H9 (cell line): ENCODE measurements at regions not wholly inside any gene's neighbourhood (a gene's known extent, or its start where the extent isn't known, plus 50 kb on each side); places are given as distances from the start of the nearest gene placed in this dataset.
A peak's percentile ranks its signal among the peaks of the same experiment; 100 is the strongest.

Experiments
- DNase-seq: peaks from one replicate; pipeline ENCODE4 v3.0.0-alpha.2; 2017
- H2AFZ ChIP-seq: one replicate; pipeline ENCODE4 v1.6.1; 2013; ENCODE audit warnings: mild to moderate bottlenecking, low read length, control low read depth, moderate library complexity
- H2AK5ac ChIP-seq: 2 replicates; pipeline ENCODE4 v1.6.1; 2013; ENCODE audit warnings: low read length, control low read depth, mixed read lengths; ENCODE audit not compliant: insufficient read length
- H2BK120ac ChIP-seq: one replicate; pipeline ENCODE4 v1.6.1; 2013; ENCODE audit warnings: low read depth, mild to moderate bottlenecking, low read length, control low read depth, inconsistent platforms; ENCODE audit not compliant: poor library complexity, severe bottlenecking
- H2BK12ac ChIP-seq: 2 replicates; pipeline ENCODE4 v1.6.1; 2013; ENCODE audit warnings: low read length, control low read depth, mixed read lengths, low read depth; ENCODE audit not compliant: insufficient read length
- H2BK15ac ChIP-seq: 2 replicates; pipeline ENCODE4 v1.6.1; 2013; ENCODE audit warnings: low read depth, low read length, control low read depth
- H2BK20ac ChIP-seq: one replicate; pipeline ENCODE4 v1.6.1; 2013; ENCODE audit warnings: low read depth, mild to moderate bottlenecking, low read length, control low read depth, inconsistent platforms; ENCODE audit not compliant: poor library complexity, severe bottlenecking
- H2BK5ac ChIP-seq: 2 replicates; pipeline ENCODE4 v1.6.1; 2013; ENCODE audit warnings: low read length, control low read depth, mixed read lengths; ENCODE audit not compliant: insufficient read length
- H3K14ac ChIP-seq: 2 replicates; pipeline ENCODE4 v1.6.1; 2013; ENCODE audit warnings: low read length, control low read depth; ENCODE audit not compliant: insufficient read depth
- H3K18ac ChIP-seq: 2 replicates; pipeline ENCODE4 v1.6.1; 2013; ENCODE audit warnings: low read depth, mild to moderate bottlenecking, mixed read lengths, low read length, control low read depth; ENCODE audit not compliant: insufficient read length
- H3K23ac ChIP-seq: 2 replicates; pipeline ENCODE4 v1.6.1; 2013; ENCODE audit warnings: low read length, control low read depth, mixed read lengths, low read depth; ENCODE audit not compliant: insufficient read length
- H3K23me2 ChIP-seq: 2 replicates; pipeline ENCODE4 v1.6.1; 2013; ENCODE audit warnings: low read depth, mild to moderate bottlenecking, mixed read lengths, low read length, control low read depth; ENCODE audit not compliant: insufficient read length, poor library complexity, severe bottlenecking
- H3K27ac ChIP-seq: 2 replicates; pipeline ENCODE4 v1.5.1; 2013; ENCODE audit warnings: low read length, control low read depth, mixed read lengths, low read depth; ENCODE audit not compliant: insufficient read length
- H3K27me3 ChIP-seq: 2 replicates; pipeline ENCODE4 v1.6.1; 2013; ENCODE audit warnings: low read length, control low read depth, inconsistent platforms; ENCODE audit not compliant: insufficient read depth
- H3K4ac ChIP-seq: 2 replicates; pipeline ENCODE4 v1.6.1; 2013; ENCODE audit warnings: low read depth, mild to moderate bottlenecking, control low read depth, inconsistent platforms, low read length, moderate library complexity
- H3K4me1 ChIP-seq: 2 replicates; pipeline ENCODE4 v1.6.1; 2013; ENCODE audit warnings: low read length, control low read depth, inconsistent platforms; ENCODE audit not compliant: insufficient read depth
- H3K4me2 ChIP-seq: 2 replicates; pipeline ENCODE4 v1.6.1; 2013; ENCODE audit warnings: low read length, control low read depth, mixed read lengths; ENCODE audit not compliant: insufficient read length, insufficient read depth
- H3K56ac ChIP-seq: 2 replicates; pipeline ENCODE4 v1.6.1; 2013; ENCODE audit warnings: low read depth, mild to moderate bottlenecking, mixed read lengths, low read length, control low read depth; ENCODE audit not compliant: insufficient read length
- H3K79me1 ChIP-seq: 2 replicates; pipeline ENCODE4 v1.6.1; 2013; ENCODE audit warnings: low read depth, mild to moderate bottlenecking, moderate library complexity, low read length, control low read depth, inconsistent platforms; ENCODE audit not compliant: insufficient read depth, poor library complexity, severe bottlenecking
- H3K79me2 ChIP-seq: 2 replicates; pipeline ENCODE4 v1.6.1; 2013; ENCODE audit warnings: low read length, control low read depth, inconsistent platforms; ENCODE audit not compliant: insufficient read depth
- H3K9ac ChIP-seq: 2 replicates; pipeline ENCODE4 v1.6.1; 2013; ENCODE audit warnings: low read length, control low read depth, mixed read lengths; ENCODE audit not compliant: insufficient read length; ENCODE audit errors: extremely low read depth
- H3K9me3 ChIP-seq: one replicate; pipeline ENCODE4 v1.6.1; 2013; ENCODE audit warnings: low read depth, low read length, inconsistent platforms; ENCODE audit not compliant: control insufficient read depth
- H3T11ph ChIP-seq: one replicate; pipeline ENCODE4 v1.6.1; 2013; ENCODE audit warnings: mild to moderate bottlenecking, low read length, control low read depth, inconsistent platforms
- H4K20me1 ChIP-seq: one replicate; pipeline ENCODE4 v1.6.1; 2013; ENCODE audit not compliant: control insufficient read depth, insufficient read length, insufficient read depth
- H4K5ac ChIP-seq: 2 replicates; pipeline ENCODE4 v1.6.1; 2013; ENCODE audit warnings: low read depth, mild to moderate bottlenecking, mixed read lengths, low read length, control low read depth; ENCODE audit not compliant: insufficient read length
- H4K8ac ChIP-seq: replicated peaks from 2 replicates; pipeline ENCODE4 v1.6.1; 2013; ENCODE audit warnings: low read length, control low read depth, mixed read lengths, low read depth; ENCODE audit not compliant: insufficient read length
- H4K91ac ChIP-seq: 2 replicates; pipeline ENCODE4 v1.6.1; 2013; ENCODE audit warnings: low read depth, mild to moderate bottlenecking, moderate library complexity, mixed read lengths, low read length, control low read depth; ENCODE audit not compliant: insufficient read length
- H3K27ac Mint-ChIP-seq, 3 experiments: 2 replicates in 2 of 3; 3 replicates in 1 of 3; pipeline ENCODE4 v1.8.0; 2020 to 2021; ENCODE audit warnings: mixed read lengths in 3 of 3, mild to moderate bottlenecking in 1 of 3, moderate library complexity in 1 of 3
- H3K27me3 Mint-ChIP-seq: 2 replicates; pipeline ENCODE4 v1.8.0; 2021; ENCODE audit warnings: low read depth, mild to moderate bottlenecking, moderate library complexity, mixed read lengths
- H3K36me3 Mint-ChIP-seq, 3 experiments: 2 replicates in 2 of 3; 3 replicates in 1 of 3; pipeline ENCODE4 v1.8.0; 2020 to 2021; ENCODE audit warnings: low read depth in 3 of 3, mixed read lengths in 3 of 3; ENCODE audit not compliant: insufficient read depth in 1 of 3
- H3K4me1 Mint-ChIP-seq, 2 experiments: 2 replicates each; pipeline ENCODE4 v1.8.0; 2020; ENCODE audit warnings: mixed read lengths in 2 of 2
- H3K4me3 Mint-ChIP-seq, 2 experiments: 2 replicates in 1 of 2; 3 replicates in 1 of 2; pipeline ENCODE4 v1.8.0; 2020 to 2021; ENCODE audit warnings: mild to moderate bottlenecking in 2 of 2, mixed read lengths in 2 of 2, moderate library complexity in 1 of 2
- H3K9me3 Mint-ChIP-seq, 2 experiments: 2 replicates in 1 of 2; 3 replicates in 1 of 2; pipeline ENCODE4 v1.8.0; 2020; ENCODE audit warnings: mild to moderate bottlenecking in 2 of 2, mixed read lengths in 2 of 2, moderate library complexity in 1 of 2
- WGBS: extraction: QIAGEN DNeasy Blood & Tissue Kit; methylation state at CpG from one replicate; pipeline ENCODE4 v1.1.7; 2013; ENCODE audit warnings: missing lambda C conversion rate, low lambda C conversion rate, mixed read lengths; ENCODE audit not compliant: insufficient read length; ENCODE audit errors: extremely low coverage; 5-methylcytosine and 5-hydroxymethylcytosine counted together
- TF ChIP-seq, protein P1 (sequence below): fragments of 200-600 bp; sonication (generic); conservative IDR thresholded peaks from 3 replicates; pipeline ENCODE4 v1.8.0; 2021; ENCODE audit warnings: antibody characterized with exemption, mild to moderate bottlenecking

DNA sequence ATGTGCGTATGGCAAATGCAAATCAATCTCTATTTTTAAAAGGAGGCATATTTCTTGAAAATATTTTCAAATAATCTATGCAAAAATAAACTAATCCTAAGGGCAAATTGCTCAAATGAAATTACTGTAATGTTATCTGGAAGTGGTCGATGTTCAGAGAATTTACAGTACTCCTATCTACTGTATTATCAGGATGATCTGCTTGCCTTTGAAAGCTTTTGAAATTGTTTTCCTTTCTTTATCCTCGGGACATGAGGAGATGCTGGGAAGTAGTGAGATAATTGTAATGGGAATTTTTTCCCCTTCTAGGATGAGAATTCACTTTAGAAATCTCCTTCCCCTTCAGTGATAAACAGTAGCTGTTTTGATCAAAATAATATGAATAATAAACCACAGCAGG is 577.2 kb upstream of the MIR17HG start:
- Mint-ChIP-seq H3K27ac (peak overlapping the region in 1 of 3 experiments; percentile 59; a peak in 3 of 7 replicates), H3K4me3 (no peak overlapping the region), H3K9me3 (no peaks in the 10 kb centered on the region), H3K36me3 (no peaks in the 10 kb centered on the region), H3K4me1 (peaks cover 30 to 44% of the 10 kb centered on the region in 2 experiments), H3K27me3 (no peaks in the 10 kb centered on the region)
- Histone ChIP-seq H2BK12ac (no peak overlapping the region), H4K20me1 (no peaks in the 10 kb centered on the region), H3K14ac (no peak overlapping the region), H4K8ac (no peak overlapping the region), H2BK15ac (no peak overlapping the region), H2BK5ac (no peak overlapping the region), H3T11ph (no peak overlapping the region), H3K27ac (no peak overlapping the region), H3K4me1 (no peaks in the 10 kb centered on the region; the same call in 1 of the 2 replicates), H2AK5ac (no peak overlapping the region), H3K9me3 (no peaks in the 10 kb centered on the region), H3K23me2 (no peaks in the 10 kb centered on the region), H3K4me2 (no peak overlapping the region), H3K9ac (no peak overlapping the region), H3K79me1 (no peaks in the 10 kb centered on the region), H4K5ac (no peak overlapping the region), H2AFZ (no peak overlapping the region), H3K79me2 (no peaks in the 10 kb centered on the region), H3K56ac (no peak overlapping the region), H2BK20ac (no peak overlapping the region), H3K27me3 (no peaks in the 10 kb centered on the region), H2BK120ac (no peak overlapping the region), H3K18ac (no peak overlapping the region), H3K23ac (no peak overlapping the region), H4K91ac (no peak overlapping the region), H3K4ac (no peak overlapping the region)
- DNase-seq: no peak
- no CpG with 5 or more reads among the region's 3 CpGs for WGBS
- TF ChIP-seq, protein P1, sequence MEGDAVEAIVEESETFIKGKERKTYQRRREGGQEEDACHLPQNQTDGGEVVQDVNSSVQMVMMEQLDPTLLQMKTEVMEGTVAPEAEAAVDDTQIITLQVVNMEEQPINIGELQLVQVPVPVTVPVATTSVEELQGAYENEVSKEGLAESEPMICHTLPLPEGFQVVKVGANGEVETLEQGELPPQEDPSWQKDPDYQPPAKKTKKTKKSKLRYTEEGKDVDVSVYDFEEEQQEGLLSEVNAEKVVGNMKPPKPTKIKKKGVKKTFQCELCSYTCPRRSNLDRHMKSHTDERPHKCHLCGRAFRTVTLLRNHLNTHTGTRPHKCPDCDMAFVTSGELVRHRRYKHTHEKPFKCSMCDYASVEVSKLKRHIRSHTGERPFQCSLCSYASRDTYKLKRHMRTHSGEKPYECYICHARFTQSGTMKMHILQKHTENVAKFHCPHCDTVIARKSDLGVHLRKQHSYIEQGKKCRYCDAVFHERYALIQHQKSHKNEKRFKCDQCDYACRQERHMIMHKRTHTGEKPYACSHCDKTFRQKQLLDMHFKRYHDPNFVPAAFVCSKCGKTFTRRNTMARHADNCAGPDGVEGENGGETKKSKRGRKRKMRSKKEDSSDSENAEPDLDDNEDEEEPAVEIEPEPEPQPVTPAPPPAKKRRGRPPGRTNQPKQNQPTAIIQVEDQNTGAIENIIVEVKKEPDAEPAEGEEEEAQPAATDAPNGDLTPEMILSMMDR: no peak
